H1 (cell line): ENCODE measurements at regions not wholly inside any gene's neighbourhood (a gene's known extent, or its start where the extent isn't known, plus 50 kb on each side); places are given as distances from the start of the nearest gene placed in this dataset.

Experiments
- CTCF ChIA-PET: fragments of 300-600 bp; sonication (Branson Sonifier 250); formaldehyde crosslinking; loops from one replicate; lab custom pipeline; 2021; ENCODE audit not compliant: partially characterized antibody; lab: Charles Lee
- POLR2A ChIA-PET: fragments of 300-600 bp; sonication (Branson Sonifier 250); formaldehyde crosslinking; loops from one replicate; lab custom pipeline; 2021; ENCODE audit warnings: inconsistent platforms; ENCODE audit not compliant: partially characterized antibody; lab: Charles Lee
- DNase-seq, 2 experiments: peaks; one replicate each; pipeline versions ENCODE4 v3.0.0 to v3.0.0-alpha.2; 2010 to 2022; ENCODE audit warnings: low spot score in 2 of 2, low read depth in 1 of 2, mixed read lengths in 1 of 2
- FAIRE-seq: peaks from 2 replicates; lab custom pipeline; 2011; peaks lifted over from hg19 to GRCh38; lab: Jason Lieb, UNC
- H2AFZ ChIP-seq: 2 replicates; pipeline ENCODE4 v1.8.1; 2012; ENCODE audit warnings: low read length, inconsistent platforms
- H2AK5ac ChIP-seq: 2 replicates; pipeline ENCODE4 v1.6.1; 2013; ENCODE audit warnings: low read depth, low read length
- H2BK120ac ChIP-seq: replicated peaks from 2 replicates; pipeline ENCODE3; 2013; ENCODE audit warnings: low read depth, low read length, inconsistent platforms
- H2BK12ac ChIP-seq: 2 replicates; pipeline ENCODE4 v1.6.1; 2013; ENCODE audit warnings: low read depth, low read length
- H2BK15ac ChIP-seq: 2 replicates; pipeline ENCODE4 v1.6.1; 2013; ENCODE audit warnings: low read length
- H2BK20ac ChIP-seq: 2 replicates; pipeline ENCODE4 v1.6.1; 2013; ENCODE audit warnings: low read length
- H2BK5ac ChIP-seq: 2 replicates; pipeline ENCODE4 v1.6.1; 2013; ENCODE audit warnings: low read depth, low read length
- H3K14ac ChIP-seq: 2 replicates; pipeline ENCODE4 v1.6.1; 2013; ENCODE audit warnings: inconsistent platforms; ENCODE audit not compliant: insufficient read length
- H3K18ac ChIP-seq: 2 replicates; pipeline ENCODE4 v1.6.1; 2013; ENCODE audit warnings: low read length; ENCODE audit errors: extremely low read depth
- H3K23ac ChIP-seq: 2 replicates; pipeline ENCODE4 v1.6.1; 2013; ENCODE audit warnings: inconsistent platforms; ENCODE audit not compliant: insufficient read length
- H3K23me2 ChIP-seq: 2 replicates; pipeline ENCODE4 v1.6.1; 2013; ENCODE audit warnings: low read depth, low read length
- H3K27ac ChIP-seq: 2 replicates; pipeline ENCODE4 v1.6.1; 2011; ENCODE audit warnings: low read depth, low read length, inconsistent platforms
- H3K27me3 ChIP-seq, 4 experiments: replicated peaks in 1 of 4; 1 replicate in 1 of 4; 2 replicates in 3 of 4; pipeline versions ENCODE4 v1.6.1 to v1.8.1; 2011 to 2013; ENCODE audit warnings: low read length in 3 of 4, mild to moderate bottlenecking in 3 of 4, inconsistent platforms in 2 of 4, mixed read lengths in 2 of 4, moderate library complexity in 1 of 4; ENCODE audit not compliant: control insufficient read depth in 3 of 4, insufficient read depth in 3 of 4; ENCODE audit errors: extremely low read depth in 1 of 4
- H3K36me3 ChIP-seq, 4 experiments: 2 replicates each; pipeline versions ENCODE4 v1.6.1 to v1.8.1; 2011 to 2013; ENCODE audit warnings: mild to moderate bottlenecking in 4 of 4, low read length in 3 of 4, moderate library complexity in 2 of 4, control low read depth in 1 of 4, inconsistent platforms in 1 of 4; ENCODE audit not compliant: insufficient read depth in 4 of 4, control insufficient read depth in 2 of 4
- H3K4ac ChIP-seq: replicated peaks from 2 replicates; pipeline ENCODE3; 2013; ENCODE audit warnings: low read length, low read depth, mixed read lengths, inconsistent platforms; ENCODE audit not compliant: insufficient read length
- H3K4me1 ChIP-seq, 4 experiments: replicated peaks in 1 of 4; 1 replicate in 1 of 4; 2 replicates in 3 of 4; pipeline versions ENCODE4 v1.6.1 to v1.8.1; 2011 to 2013; ENCODE audit warnings: low read length in 3 of 4, inconsistent platforms in 2 of 4, mixed read lengths in 1 of 4; ENCODE audit not compliant: insufficient read depth in 4 of 4, control insufficient read depth in 3 of 4
- H3K4me2 ChIP-seq, 2 experiments: 2 replicates each; pipeline versions ENCODE4 v1.6.1 to v1.8.1; 2011 to 2013; ENCODE audit warnings: low read depth in 2 of 2, low read length in 2 of 2, control low read depth in 1 of 2, inconsistent platforms in 1 of 2, mild to moderate bottlenecking in 1 of 2; ENCODE audit not compliant: insufficient read depth in 1 of 2
- H3K4me3 ChIP-seq, 4 experiments: fragments of 200-600, 300-600 bp in 1 of 4; sonication (generic), shearing (Covaris generic), sonication (Bioruptor Twin) in 1 of 4; 2 replicates each; pipeline versions ENCODE4 v1.5.1 to v1.8.1; 2011 to 2016; ENCODE audit warnings: low read length in 4 of 4, low read depth in 3 of 4, control low read depth in 2 of 4, inconsistent platforms in 2 of 4, mild to moderate bottlenecking in 2 of 4, mixed read lengths in 1 of 4, moderate library complexity in 1 of 4; ENCODE audit not compliant: insufficient read depth in 2 of 4; ENCODE audit errors: extremely low read depth in 1 of 4
- H3K56ac ChIP-seq: replicated peaks from 2 replicates; pipeline ENCODE3; 2013; ENCODE audit warnings: low read depth, mild to moderate bottlenecking, mixed read lengths, low read length, inconsistent platforms; ENCODE audit not compliant: insufficient read length
- H3K79me1 ChIP-seq: 2 replicates; pipeline ENCODE4 v1.6.1; 2013; ENCODE audit warnings: low read depth, low read length, control low read depth
- H3K79me2 ChIP-seq, 2 experiments: 2 replicates each; pipeline versions ENCODE4 v1.6.1 to v1.8.1; 2012 to 2013; ENCODE audit warnings: low read length in 2 of 2, mild to moderate bottlenecking in 2 of 2, inconsistent platforms in 1 of 2; ENCODE audit not compliant: insufficient read depth in 2 of 2, control insufficient read depth in 1 of 2
- H3K9ac ChIP-seq, 4 experiments: replicated peaks in 1 of 4; 1 replicate in 1 of 4; 2 replicates in 3 of 4; pipeline versions ENCODE4 v1.6.1 to v1.8.1; 2011 to 2013; ENCODE audit warnings: low read depth in 3 of 4, low read length in 3 of 4, control low read depth in 2 of 4, mild to moderate bottlenecking in 2 of 4, moderate library complexity in 2 of 4, inconsistent platforms in 1 of 4; ENCODE audit errors: extremely low read depth in 1 of 4
- H3K9me3 ChIP-seq, 2 experiments: 2 replicates each; pipeline versions ENCODE4 v1.6.1 to v1.8.1; 2012 to 2013; ENCODE audit warnings: mild to moderate bottlenecking in 2 of 2, moderate library complexity in 2 of 2, control low read depth in 1 of 2, inconsistent platforms in 1 of 2, low read depth in 1 of 2, low read length in 1 of 2, mixed read lengths in 1 of 2; ENCODE audit not compliant: insufficient read depth in 2 of 2
- H4K20me1 ChIP-seq, 2 experiments: replicated peaks in 1 of 2; 2 replicates each; pipeline versions ENCODE3 to v1.8.1; 2011 to 2013; ENCODE audit warnings: inconsistent platforms in 2 of 2, low read length in 2 of 2, mild to moderate bottlenecking in 1 of 2; ENCODE audit not compliant: insufficient read depth in 2 of 2, control insufficient read depth in 1 of 2
- H4K5ac ChIP-seq: 2 replicates; pipeline ENCODE4 v1.6.1; 2013; ENCODE audit warnings: low read length, low read depth, mixed read lengths, inconsistent platforms; ENCODE audit not compliant: insufficient read length
- H4K8ac ChIP-seq: 2 replicates; pipeline ENCODE4 v1.8.0; 2013; ENCODE audit warnings: mild to moderate bottlenecking, moderate library complexity, low read length, inconsistent platforms; ENCODE audit not compliant: insufficient read depth; ENCODE audit errors: extremely low read depth
- H4K91ac ChIP-seq: replicated peaks from 2 replicates; pipeline ENCODE3; 2013; ENCODE audit warnings: low read length, mixed read lengths, inconsistent platforms; ENCODE audit not compliant: insufficient read length
- BCL11A ChIP-seq, 2 experiments: IDR thresholded peaks; one replicate each; pipeline ENCODE4 v1.6.1; 2011; ENCODE audit warnings: low read depth in 2 of 2, low read length in 2 of 2, mild to moderate bottlenecking in 2 of 2
- CBX8 ChIP-seq: fragments of 300-800, 300-1000 bp; sonication (generic); IDR thresholded peaks from 2 replicates; pipeline ENCODE4 v1.7.1; 2016; ENCODE audit warnings: low read depth, low read length, borderline replicate concordance
- EP300 ChIP-seq, 2 experiments: IDR thresholded peaks; 1 replicate in 1 of 2; 2 replicates in 1 of 2; pipeline ENCODE4 v1.6.1; 2011 to 2012; ENCODE audit warnings: low read depth in 2 of 2, low read length in 2 of 2, mild to moderate bottlenecking in 2 of 2, borderline replicate concordance in 1 of 2, inconsistent platforms in 1 of 2, moderate library complexity in 1 of 2
- EZH2 ChIP-seq: fragments of 200-600 bp; sonication (generic); IDR thresholded peaks from 2 replicates; pipeline ENCODE4 v1.7.1; 2012; ENCODE audit warnings: low read depth, mild to moderate bottlenecking, moderate library complexity, low read length, inconsistent platforms; ENCODE audit not compliant: severe bottlenecking
- MAFK ChIP-seq: IDR thresholded peaks from 2 replicates; pipeline ENCODE4 v1.6.1; 2012; ENCODE audit warnings: low read depth, mild to moderate bottlenecking, improper control_type of control experiment, low read length
- NRF1 ChIP-seq: IDR thresholded peaks from 2 replicates; pipeline ENCODE4 v1.6.1; 2011; ENCODE audit warnings: mild to moderate bottlenecking, low read depth, low read length, improper control_type of control experiment
- WGBS, 2 experiments: shearing (Covaris generic) in 1 of 2; methylation state at CpG; one replicate each; pipeline versions ENCODE4 v1.1.6 to v1.1.7; 2013 to 2015; ENCODE audit warnings: low lambda C conversion rate in 2 of 2, mixed read lengths in 2 of 2, inconsistent platforms in 1 of 2, low coverage in 1 of 2, missing lambda C conversion rate in 1 of 2; ENCODE audit not compliant: insufficient replicate concordance in 2 of 2, insufficient coverage in 1 of 2, insufficient read length in 1 of 2; ENCODE audit errors: extremely low coverage in 1 of 2, missing lambda C conversion rate in 1 of 2; 5-methylcytosine and 5-hydroxymethylcytosine counted together

- Histone ChIP-seq H3K9me3 (0 out of 4 replicates have a peak, but pooled peaks cover 0 to 2% of the 10 kb centered on the region in 2 experiments), H2BK20ac (no peak overlapping the region), H2BK5ac (no peak overlapping the region), H3K27me3 (no peaks in the 10 kb centered on the region), H3K56ac (no peak overlapping the region), H4K20me1 (no peaks in the 10 kb centered on the region), H3K4me3 (no peak overlapping the region), H3K4me1 (no peaks in the 10 kb centered on the region), H2AK5ac (no peak overlapping the region), H4K5ac (no peak overlapping the region), H4K8ac (no peak overlapping the region), H2BK12ac (no peak overlapping the region), H2BK15ac (no peak overlapping the region), H3K79me1 (no peaks in the 10 kb centered on the region), H3K27ac (no peak overlapping the region), H3K23me2 (no peaks in the 10 kb centered on the region; the same call in 1 of the 2 replicates), H3K4me2 (no peak overlapping the region), H3K14ac (no peak overlapping the region), H3K23ac (no peak overlapping the region), H2AFZ (no peak overlapping the region), H4K91ac (no peak overlapping the region), H2BK120ac (no peak overlapping the region), H3K9ac (no peak overlapping the region), H3K36me3 (no peaks in the 10 kb centered on the region), H3K18ac (no peak overlapping the region), H3K79me2 (no peaks in the 10 kb centered on the region), H3K4ac (no peak overlapping the region)
- 83% methylated on average over 1 of the region's 1 CpG; no CpG with 5 or more reads in 1 of the 2 experiments for WGBS, 2 experiments
- ChIA-PET CTCF (no interaction called here), POLR2A (no interaction called here)
- DNase-seq (no peak), FAIRE-seq (no peak)
- TF ChIP-seq MAFK (no peak), CBX8 (no peak), NRF1 (no peak), BCL11A (IDR thresholded peaks at IDR 0.05; ENCODE audit: low read depth in 2 of 2, low read length in 2 of 2) (no peak), EZH2 (no peak), EP300 (IDR thresholded peaks at IDR 0.05; ENCODE audit: borderline replicate concordance in 1 of 2, low read depth in 2 of 2, low read length in 2 of 2) (no peak)
These were observed 588.1 kb upstream of the BRINP3 start for GRCh38 chr1:191065771-191066170.
